ENCODE measurements at regions not wholly inside any gene's neighbourhood (a gene's known extent, or its start where the extent isn't known, plus 50 kb on each side); places are given as distances from the start of the nearest gene placed in this dataset.

DNA sequence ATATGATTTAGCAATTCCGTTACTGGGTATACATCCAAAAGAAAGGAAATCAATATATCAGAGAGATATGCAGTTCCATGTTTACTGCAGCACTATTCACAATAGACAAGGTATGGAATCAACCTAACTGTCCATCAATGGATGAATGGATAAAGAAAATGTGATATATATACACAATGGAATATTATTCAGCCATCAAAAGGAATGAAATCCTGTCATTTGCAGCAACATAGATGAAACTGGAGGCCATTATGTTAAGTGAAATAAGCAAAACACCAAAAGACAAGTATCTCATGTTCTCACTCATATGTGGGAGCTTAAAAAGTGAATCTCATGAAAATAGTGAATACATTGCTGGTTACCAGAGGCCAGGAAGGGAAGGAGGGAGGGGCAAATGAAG is 390.8 kb downstream of the ZFHX3 start:
- TF ChIP-seq, protein P1, sequence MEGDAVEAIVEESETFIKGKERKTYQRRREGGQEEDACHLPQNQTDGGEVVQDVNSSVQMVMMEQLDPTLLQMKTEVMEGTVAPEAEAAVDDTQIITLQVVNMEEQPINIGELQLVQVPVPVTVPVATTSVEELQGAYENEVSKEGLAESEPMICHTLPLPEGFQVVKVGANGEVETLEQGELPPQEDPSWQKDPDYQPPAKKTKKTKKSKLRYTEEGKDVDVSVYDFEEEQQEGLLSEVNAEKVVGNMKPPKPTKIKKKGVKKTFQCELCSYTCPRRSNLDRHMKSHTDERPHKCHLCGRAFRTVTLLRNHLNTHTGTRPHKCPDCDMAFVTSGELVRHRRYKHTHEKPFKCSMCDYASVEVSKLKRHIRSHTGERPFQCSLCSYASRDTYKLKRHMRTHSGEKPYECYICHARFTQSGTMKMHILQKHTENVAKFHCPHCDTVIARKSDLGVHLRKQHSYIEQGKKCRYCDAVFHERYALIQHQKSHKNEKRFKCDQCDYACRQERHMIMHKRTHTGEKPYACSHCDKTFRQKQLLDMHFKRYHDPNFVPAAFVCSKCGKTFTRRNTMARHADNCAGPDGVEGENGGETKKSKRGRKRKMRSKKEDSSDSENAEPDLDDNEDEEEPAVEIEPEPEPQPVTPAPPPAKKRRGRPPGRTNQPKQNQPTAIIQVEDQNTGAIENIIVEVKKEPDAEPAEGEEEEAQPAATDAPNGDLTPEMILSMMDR (IDR thresholded peaks at IDR 0.05; ENCODE audit: low read depth, low read length) = no peak
- TF ChIP-seq POLR2A (IDR thresholded peaks at IDR 0.05; ENCODE audit: extremely low read depth, insufficient read length) (no peak), MYC (IDR thresholded peaks at IDR 0.05; ENCODE audit: low read depth, low read length) (no peak)
- TF ChIP-seq, protein P2, sequence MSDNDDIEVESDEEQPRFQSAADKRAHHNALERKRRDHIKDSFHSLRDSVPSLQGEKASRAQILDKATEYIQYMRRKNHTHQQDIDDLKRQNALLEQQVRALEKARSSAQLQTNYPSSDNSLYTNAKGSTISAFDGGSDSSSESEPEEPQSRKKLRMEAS (IDR thresholded peaks at IDR 0.05; ENCODE audit: low read depth, low read length) = no peak
